Calu3 (cell line): ENCODE measurements at regions not wholly inside any gene's neighbourhood (a gene's known extent, or its start where the extent isn't known, plus 50 kb on each side); places are given as distances from the start of the nearest gene placed in this dataset.

Source experiments
- BruUV-seq: library from RNA; stranded (reverse); fragments of 400-500 nt; replicated peaks from 2 replicates; lab custom pipeline; 2021; lab: Mats Ljungman, UMichigan
- CTCF ChIA-PET: fragments of 300-600 bp; sonication (Branson Sonifier 250); formaldehyde crosslinking; loops from one replicate; lab custom pipeline; 2022; ENCODE audit warnings: antibody characterized with exemption; lab: Charles Lee
- DNase-seq: peaks from one replicate; pipeline ENCODE4 v3.0.0; 2022
- H3K27ac Mint-ChIP-seq: one replicate; pipeline ENCODE4 v1.8.0; 2022; ENCODE audit warnings: mixed read lengths; ENCODE audit not compliant: unreplicated experiment
- H3K27me3 Mint-ChIP-seq: one replicate; pipeline ENCODE4 v1.8.0; 2022; ENCODE audit warnings: mixed read lengths; ENCODE audit not compliant: unreplicated experiment
- H3K36me3 Mint-ChIP-seq: one replicate; pipeline ENCODE4 v1.8.0; 2022; ENCODE audit warnings: mild to moderate bottlenecking, moderate library complexity, mixed read lengths; ENCODE audit not compliant: insufficient read depth, unreplicated experiment
- H3K4me1 Mint-ChIP-seq: one replicate; pipeline ENCODE4 v1.8.0; 2022; ENCODE audit warnings: mild to moderate bottlenecking, low read depth, mixed read lengths; ENCODE audit not compliant: unreplicated experiment
- H3K4me3 Mint-ChIP-seq: one replicate; pipeline ENCODE4 v1.8.0; 2022; ENCODE audit warnings: mild to moderate bottlenecking, low read depth, moderate library complexity, mixed read lengths; ENCODE audit not compliant: unreplicated experiment
- H3K9me3 Mint-ChIP-seq: one replicate; pipeline ENCODE4 v1.8.0; 2022; ENCODE audit warnings: low read depth, mixed read lengths; ENCODE audit not compliant: unreplicated experiment
- intact Hi-C: fragments of 100-400 bp; cut with micrococcal nuclease; formaldehyde crosslinking; loops from one replicate; pipeline ENCODE4 v1.10.0; 2022; ENCODE audit not compliant: unreplicated experiment
- TF ChIP-seq, protein P1 (sequence below): fragments of 200-600 bp; IDR thresholded peaks from one replicate; pipeline ENCODE4 v1.8.0; 2022; ENCODE audit warnings: antibody characterized with exemption; ENCODE audit not compliant: unreplicated experiment

DNA sequence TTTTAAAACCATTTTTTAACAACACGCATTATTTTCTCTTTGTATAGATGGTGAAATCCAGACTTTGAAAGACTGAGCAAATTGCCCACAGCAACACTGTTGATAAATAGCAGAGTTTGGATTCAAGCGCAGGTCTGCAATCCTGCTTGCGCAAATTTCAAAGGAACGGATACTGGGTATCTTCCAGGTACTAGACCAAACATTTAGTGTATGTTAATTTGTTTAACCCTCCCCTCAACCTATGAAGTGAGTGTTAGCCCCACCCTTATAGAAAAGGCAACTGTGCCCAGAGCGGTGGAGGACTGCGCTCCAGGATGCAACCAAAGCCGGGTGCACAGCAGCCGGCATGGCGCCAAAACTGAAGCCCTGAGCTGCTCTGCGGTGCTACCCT, 103.8 kb downstream of the CPN2 start:
- no peak for DNase-seq
- CTCF ChIA-PET: no interaction called here
- Mint-ChIP-seq H3K36me3 (no peaks in the 10 kb centered on the region), H3K9me3 (no peaks in the 10 kb centered on the region), H3K4me3 (no peak overlapping the region), H3K27ac (no peak overlapping the region), H3K4me1 (peaks cover 7% of the 10 kb centered on the region), H3K27me3 (peaks cover 21% of the 10 kb centered on the region)
- TF ChIP-seq, protein P1, sequence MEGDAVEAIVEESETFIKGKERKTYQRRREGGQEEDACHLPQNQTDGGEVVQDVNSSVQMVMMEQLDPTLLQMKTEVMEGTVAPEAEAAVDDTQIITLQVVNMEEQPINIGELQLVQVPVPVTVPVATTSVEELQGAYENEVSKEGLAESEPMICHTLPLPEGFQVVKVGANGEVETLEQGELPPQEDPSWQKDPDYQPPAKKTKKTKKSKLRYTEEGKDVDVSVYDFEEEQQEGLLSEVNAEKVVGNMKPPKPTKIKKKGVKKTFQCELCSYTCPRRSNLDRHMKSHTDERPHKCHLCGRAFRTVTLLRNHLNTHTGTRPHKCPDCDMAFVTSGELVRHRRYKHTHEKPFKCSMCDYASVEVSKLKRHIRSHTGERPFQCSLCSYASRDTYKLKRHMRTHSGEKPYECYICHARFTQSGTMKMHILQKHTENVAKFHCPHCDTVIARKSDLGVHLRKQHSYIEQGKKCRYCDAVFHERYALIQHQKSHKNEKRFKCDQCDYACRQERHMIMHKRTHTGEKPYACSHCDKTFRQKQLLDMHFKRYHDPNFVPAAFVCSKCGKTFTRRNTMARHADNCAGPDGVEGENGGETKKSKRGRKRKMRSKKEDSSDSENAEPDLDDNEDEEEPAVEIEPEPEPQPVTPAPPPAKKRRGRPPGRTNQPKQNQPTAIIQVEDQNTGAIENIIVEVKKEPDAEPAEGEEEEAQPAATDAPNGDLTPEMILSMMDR: no peak
- BruUV-seq: no TSS peak
- intact Hi-C loops: no loop called here

DNA sequence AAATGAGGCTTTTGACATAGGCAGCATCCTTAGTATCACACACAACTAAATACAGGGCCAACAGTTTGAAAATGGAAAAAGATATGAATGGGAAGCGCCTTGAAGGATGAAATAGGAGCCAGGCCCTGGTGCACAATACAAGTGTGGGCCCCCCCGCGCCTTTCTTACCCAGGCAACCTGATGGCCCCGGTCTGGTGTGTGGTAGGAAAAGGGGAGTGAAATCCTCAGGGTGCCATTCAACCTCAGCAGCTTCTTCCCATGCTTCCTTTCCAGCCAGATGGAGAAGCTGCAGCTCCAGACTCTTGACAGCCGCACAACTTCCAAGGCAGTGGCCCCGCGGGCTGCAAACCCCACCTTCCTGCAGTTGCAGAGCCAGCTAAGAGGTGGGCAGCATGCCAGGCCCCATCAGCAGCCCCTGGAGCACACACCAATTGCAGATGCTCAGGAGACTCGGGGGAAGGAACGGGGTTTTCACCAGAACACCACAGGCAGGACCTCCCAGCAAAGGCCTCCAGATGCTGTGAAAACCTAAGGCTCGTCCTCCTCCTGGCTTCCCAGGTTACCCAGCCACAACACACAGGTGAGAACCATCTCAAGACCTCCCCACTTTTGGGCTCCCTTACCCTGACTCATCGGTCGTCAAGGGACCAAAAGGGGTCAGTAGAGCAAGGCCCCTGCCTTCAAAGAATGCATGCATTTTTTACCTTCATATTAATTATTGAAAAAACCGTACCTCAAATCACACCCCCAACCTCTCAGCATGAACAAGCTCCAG, 101.6 kb downstream of the CPN2 start:
- BruUV-seq: no TSS peak
- no peaks in the 10 kb centered on the region for H3K9me3 Mint-ChIP-seq
- H3K4me3 Mint-ChIP-seq: no peak overlapping the region
- no peak overlapping the region for H3K27ac Mint-ChIP-seq
- no peaks in the 10 kb centered on the region for H3K4me1 Mint-ChIP-seq
- peaks cover 33% of the 10 kb centered on the region for H3K27me3 Mint-ChIP-seq
- intact Hi-C loops: no loop called here
- DNase-seq: no peak
- CTCF ChIA-PET: interaction anchor here (0.6 kb wide), 1 partner anchor 450 kb away, joined by 6 read pairs; no protein-coding TSS in a partner anchor
- TF ChIP-seq, protein P1: no peak
- no peaks in the 10 kb centered on the region for H3K36me3 Mint-ChIP-seq

DNA sequence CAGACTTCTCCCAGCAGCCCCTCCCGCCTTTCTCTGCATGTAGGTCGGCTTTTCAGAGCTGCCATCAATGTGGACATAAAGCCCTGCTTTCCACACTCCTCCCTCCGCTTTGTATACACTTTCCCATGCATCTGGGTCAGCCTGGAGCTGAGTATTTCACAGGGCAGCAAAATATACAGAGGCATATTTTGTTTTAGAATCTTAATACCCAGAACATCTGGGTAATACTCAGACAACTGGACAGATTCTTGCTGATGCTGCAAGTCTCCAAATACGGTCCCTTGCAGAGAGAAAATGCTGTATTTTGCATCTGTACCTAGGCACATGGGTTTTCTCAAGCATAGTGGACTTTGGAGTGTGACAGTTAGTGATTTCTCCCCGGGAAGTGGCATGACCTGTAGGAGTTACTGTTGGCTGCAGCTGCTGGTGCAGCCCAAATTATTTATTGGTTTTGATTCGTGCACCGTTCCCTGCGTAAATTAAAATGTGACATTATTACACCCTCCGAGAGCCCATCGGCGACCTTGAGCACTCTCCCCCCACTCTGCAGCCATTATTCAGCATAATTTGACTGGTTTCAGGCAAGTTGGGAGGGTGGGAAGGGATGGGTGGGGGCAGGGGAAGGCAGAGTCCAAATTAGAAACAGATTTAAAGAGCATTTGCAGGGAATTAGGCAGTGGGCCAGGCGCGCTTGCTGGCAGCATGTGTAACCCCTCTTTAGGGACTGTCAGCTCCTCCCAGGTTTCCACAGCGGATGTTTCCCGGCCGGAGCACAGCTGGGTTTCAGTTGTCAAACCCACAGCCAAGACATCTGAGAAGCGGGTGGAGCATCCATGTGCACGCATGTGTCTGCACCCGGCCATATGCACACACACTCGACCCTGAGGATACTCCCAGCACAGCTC, 100.8 kb downstream of the CPN2 start:
- no peak for DNase-seq
- H3K27me3 Mint-ChIP-seq: peaks cover 33% of the 10 kb centered on the region
- CTCF ChIA-PET: interaction anchor here (0.6 kb wide), 1 partner anchor 451 kb away, joined by 6 read pairs; no protein-coding TSS in a partner anchor
- TF ChIP-seq, protein P1: no peak
- H3K4me3 Mint-ChIP-seq: no peak overlapping the region
- H3K27ac Mint-ChIP-seq: no peak overlapping the region
- H3K9me3 Mint-ChIP-seq: no peaks in the 10 kb centered on the region
- no TSS peak for BruUV-seq
- intact Hi-C loops: no loop called here
- H3K4me1 Mint-ChIP-seq: no peaks in the 10 kb centered on the region
- H3K36me3 Mint-ChIP-seq: no peaks in the 10 kb centered on the region

DNA sequence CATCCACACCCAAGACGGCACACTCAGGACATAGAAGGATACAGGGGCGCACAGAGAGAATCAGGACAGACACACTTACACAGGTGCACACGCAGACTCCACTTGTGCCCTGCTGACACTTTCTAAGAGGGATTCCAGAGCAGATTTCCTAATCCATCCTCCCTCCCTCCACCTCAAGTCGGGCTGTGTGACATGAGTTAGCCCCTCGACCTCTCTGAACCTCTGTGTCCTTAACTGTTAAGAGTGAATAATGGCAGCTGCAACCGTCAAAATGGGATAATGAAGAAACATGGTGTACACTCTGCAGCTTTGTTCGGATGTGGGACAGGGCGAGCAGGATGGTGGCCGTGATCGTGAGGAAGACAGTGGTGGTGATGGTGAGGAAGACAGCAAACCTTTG, 100.1 kb downstream of the CPN2 start:
- DNase-seq: no peak
- no peaks in the 10 kb centered on the region for H3K36me3 Mint-ChIP-seq
- CTCF ChIA-PET: interaction anchor here (0.5 kb wide), 1 partner anchor 112 kb away, joined by 3 read pairs; no protein-coding TSS in a partner anchor
- TF ChIP-seq, protein P1: no peak
- no TSS peak for BruUV-seq
- intact Hi-C loops: no loop called here
- H3K27ac Mint-ChIP-seq: no peak overlapping the region
- no peaks in the 10 kb centered on the region for H3K9me3 Mint-ChIP-seq
- peaks cover 33% of the 10 kb centered on the region for H3K27me3 Mint-ChIP-seq
- no peaks in the 10 kb centered on the region for H3K4me1 Mint-ChIP-seq
- H3K4me3 Mint-ChIP-seq: no peak overlapping the region
